ENCODE measurements at regions not wholly inside any gene's neighbourhood (a gene's known extent, or its start where the extent isn't known, plus 50 kb on each side); places are given as distances from the start of the nearest gene placed in this dataset.

DNA sequence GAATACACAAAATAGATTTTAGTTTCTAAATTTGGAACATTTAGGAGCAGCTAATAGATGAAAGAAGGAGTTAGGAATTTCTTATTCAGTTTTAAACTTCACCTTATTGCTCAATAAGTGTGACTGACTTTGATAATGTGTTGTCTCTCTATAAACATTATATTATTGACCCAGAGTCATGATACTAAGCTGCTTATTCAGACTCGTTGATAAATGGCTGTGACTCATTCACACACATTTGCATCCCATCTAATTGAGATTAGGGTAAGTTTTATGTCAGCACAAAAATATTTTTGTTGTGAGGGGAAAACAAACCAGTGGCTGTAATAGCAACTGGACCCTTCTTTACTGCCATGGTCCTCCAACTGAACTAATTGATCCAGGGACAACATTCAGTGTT lies 137.6 kb downstream of the GOLIM4 start:
- H3K4me3 ChIP-seq, result no peak overlapping the region
- no peak for TF ChIP-seq CTCF (IDR thresholded peaks at IDR 0.05)
- no peaks in the 10 kb centered on the region for H3K27me3 ChIP-seq
- H3K27ac ChIP-seq, result no peak overlapping the region
- H3K36me3 ChIP-seq, result no peaks in the 10 kb centered on the region
- no peaks in the 10 kb centered on the region for H3K9me3 ChIP-seq
- DNase-seq (ENCODE audit: low spot score), result no peak
- no peaks in the 10 kb centered on the region for H3K4me1 ChIP-seq

GRCh38 chr3:167952969-167953368 lies 142.8 kb downstream of the GOLIM4 start:
- Histone ChIP-seq H3K36me3 (no peaks in the 10 kb centered on the region), H3K4me3 (no peak overlapping the region), H3K27ac (no peak overlapping the region), H3K9me3 (no peaks in the 10 kb centered on the region), H3K27me3 (no peaks in the 10 kb centered on the region), H3K4me1 (no peaks in the 10 kb centered on the region)
- no peak for DNase-seq (ENCODE audit: low spot score)
- TF ChIP-seq CTCF (IDR thresholded peaks at IDR 0.05), result no peak

DNA sequence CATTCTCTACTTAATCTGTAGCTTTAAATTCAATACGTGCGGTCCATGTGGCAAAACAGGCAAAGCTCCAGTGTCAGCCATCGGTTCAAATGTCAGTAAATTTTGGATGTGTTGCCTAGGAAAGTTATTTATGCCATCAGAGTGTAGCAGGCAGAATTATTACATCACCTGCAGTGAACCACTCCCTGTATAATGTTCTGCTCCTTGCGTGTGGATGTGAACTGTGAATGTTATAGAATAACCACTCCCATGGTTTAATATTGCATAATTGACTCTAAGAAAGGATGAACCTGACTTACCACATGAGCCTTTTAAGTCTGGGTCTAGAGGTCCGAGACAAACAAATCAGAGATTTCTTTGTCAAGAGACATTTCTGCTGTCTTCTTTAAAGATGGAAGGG lies 145.5 kb downstream of the GOLIM4 start:
- Histone ChIP-seq H3K4me3 (no peak overlapping the region), H3K4me1 (no peaks in the 10 kb centered on the region), H3K27me3 (no peaks in the 10 kb centered on the region), H3K9me3 (no peaks in the 10 kb centered on the region), H3K36me3 (no peaks in the 10 kb centered on the region), H3K27ac (no peak overlapping the region)
- no peak for TF ChIP-seq CTCF (IDR thresholded peaks at IDR 0.05)
- no peak for DNase-seq (ENCODE audit: low spot score)

- no peak overlapping the region for H3K27ac ChIP-seq
- H3K36me3 ChIP-seq, result no peaks in the 10 kb centered on the region
- no peak for TF ChIP-seq CTCF (IDR thresholded peaks at IDR 0.05)
- peaks cover 0 to 7% of the 10 kb centered on the region in 2 donors for H3K4me1 ChIP-seq
- DNase-seq (ENCODE audit: low spot score), result peak; percentile 62
- no peaks in the 10 kb centered on the region for H3K27me3 ChIP-seq
- H3K4me3 ChIP-seq, result no peak overlapping the region
- H3K9me3 ChIP-seq, result no peaks in the 10 kb centered on the region
These were observed 154.3 kb downstream of the GOLIM4 start for GRCh38 chr3:167941234-167941995.

- TF ChIP-seq CTCF (IDR thresholded peaks at IDR 0.05), result no peak
- Histone ChIP-seq H3K36me3 (no peaks in the 10 kb centered on the region), H3K4me3 (no peak overlapping the region), H3K27me3 (no peaks in the 10 kb centered on the region), H3K4me1 (peaks cover 0 to 7% of the 10 kb centered on the region in 2 donors), H3K27ac (no peak overlapping the region), H3K9me3 (no peaks in the 10 kb centered on the region)
- no peak for DNase-seq (ENCODE audit: low spot score)
These were observed 155.5 kb downstream of the GOLIM4 start for GRCh38 chr3:167940241-167940640.

GRCh38 chr3:167938516-167938915 lies 157.2 kb downstream of the GOLIM4 start:
- Histone ChIP-seq H3K27ac (no peak overlapping the region), H3K4me3 (no peak overlapping the region), H3K4me1 (peaks cover 0 to 7% of the 10 kb centered on the region in 2 donors), H3K9me3 (no peaks in the 10 kb centered on the region), H3K36me3 (no peaks in the 10 kb centered on the region), H3K27me3 (no peaks in the 10 kb centered on the region)
- no peak for DNase-seq (ENCODE audit: low spot score)
- TF ChIP-seq CTCF (IDR thresholded peaks at IDR 0.05), result no peak

Data from right atrium auricular region (tissue), 2 donors.